B cell (primary cell): ENCODE measurements at regions not wholly inside any gene's neighbourhood (a gene's known extent, or its start where the extent isn't known, plus 50 kb on each side); places are given as distances from the start of the nearest gene placed in this dataset. TPM values are rescaled to one million over a fixed set of nuclear protein-coding genes. Genes with fewer than 3 reads are reported as not detected.

Source experiments
- small RNA-seq: library from RNA; depleted of rRNA; stranded (forward); fragments of <200 nt; gene quantifications from one replicate; pipeline ENCODE3, GENCODE V24; 2012; ENCODE audit warnings: low replicate concordance, low read depth; ENCODE audit not compliant: insufficient read length

Small RNA genes lying in the stretch of these regions (small RNA-seq; reads per million reads assigned to genes)
- not detected for gene RNU6ATAC42P
